HG02678 (cell line): ENCODE measurements at regions not wholly inside any gene's neighbourhood (a gene's known extent, or its start where the extent isn't known, plus 50 kb on each side); places are given as distances from the start of the nearest gene placed in this dataset.
"Not testable (repeated sequence)": the region's sequence is repeated elsewhere in the genome, so short reads cannot be mapped to it uniquely, and the experiment has no call there.

Experiments used
- ATAC-seq: cut with Tn5 transposase; IDR thresholded peaks from one replicate; pipeline ENCODE4 v1.9.1; 2021; ENCODE audit warnings: mild to moderate bottlenecking, moderate library complexity; ENCODE audit not compliant: unreplicated experiment

DNA sequence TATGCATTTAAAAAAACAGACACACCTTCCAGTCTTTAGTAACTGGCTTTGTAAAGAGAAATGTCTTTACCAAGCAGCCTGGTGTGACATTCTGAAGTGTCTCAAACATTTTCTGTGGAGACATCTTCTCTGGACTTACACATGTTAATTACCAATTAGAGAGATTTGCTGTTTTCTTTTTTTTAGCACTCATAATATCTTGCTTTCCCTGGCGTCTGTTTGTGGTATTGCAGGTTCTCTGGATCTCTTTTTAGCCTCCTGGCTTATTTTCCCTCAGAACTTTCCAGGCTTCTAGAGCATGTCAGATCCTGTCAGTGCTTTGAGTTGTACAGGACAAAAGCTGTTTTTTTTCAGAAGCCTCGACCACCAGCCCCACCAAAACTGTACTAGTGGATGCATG is 92.5 kb downstream of the MSX2 start:
- no peak for ATAC-seq

DNA sequence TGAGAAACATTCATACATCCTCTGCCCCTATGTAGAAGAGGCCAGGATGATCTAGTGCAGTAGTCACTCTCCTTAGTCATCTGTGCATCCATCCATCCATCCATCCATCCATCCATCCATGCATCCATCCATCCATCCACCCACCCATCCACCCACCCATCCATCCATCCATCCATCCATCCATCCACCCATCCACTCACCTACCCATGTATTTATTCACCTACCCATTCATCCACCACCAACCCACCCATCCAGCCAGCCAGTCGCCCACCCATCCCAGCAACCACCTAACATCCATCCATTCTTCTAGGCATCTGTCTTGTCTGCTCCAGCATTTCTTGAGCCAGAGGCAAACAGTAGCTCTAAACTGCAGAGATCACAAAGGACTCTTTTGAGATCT is 87.1 kb downstream of the MSX2 start:
- ATAC-seq: no peak

- ATAC-seq: no peak
These were observed 86.4 kb downstream of the MSX2 start for GRCh38 chr5:174810796-174811195.

DNA sequence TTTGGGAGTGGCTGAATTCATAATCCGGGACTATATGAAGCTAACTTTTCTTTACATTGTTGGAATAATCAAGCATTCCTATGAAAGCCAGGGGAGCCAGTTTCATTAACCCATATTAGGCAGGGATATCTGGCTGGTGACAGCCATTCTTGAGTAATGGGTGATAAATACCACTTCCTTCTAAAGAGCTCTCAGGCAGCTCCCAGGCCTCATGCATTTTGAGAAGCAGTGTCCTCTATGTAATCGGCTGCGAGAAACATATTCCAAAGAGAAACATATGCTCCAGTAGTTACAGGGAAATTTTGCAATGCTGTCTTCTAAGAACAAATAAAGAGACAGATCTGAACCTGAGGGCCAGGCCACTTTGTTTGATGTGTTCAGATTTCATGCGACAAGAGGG is 83.1 kb downstream of the MSX2 start:
- no peak for ATAC-seq

DNA sequence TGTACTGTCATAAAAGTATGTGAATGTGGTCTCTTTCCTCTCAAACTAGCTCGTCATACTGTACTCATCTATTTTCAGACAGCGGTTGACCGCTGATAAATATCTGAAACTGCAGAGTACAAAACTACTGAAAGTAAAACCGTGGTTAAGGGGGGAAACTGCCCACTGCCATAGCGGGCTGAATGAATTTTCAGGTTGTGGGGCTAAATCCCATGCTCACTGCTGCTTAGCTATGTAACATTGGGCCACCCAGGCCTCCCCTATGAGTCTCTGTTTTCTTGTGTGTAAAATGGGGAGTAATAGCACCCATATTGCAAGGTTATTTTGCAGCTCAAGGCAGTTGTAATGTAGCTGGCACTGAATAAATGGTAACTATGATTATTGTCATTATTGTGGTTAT is 82.3 kb downstream of the MSX2 start:
- no peak for ATAC-seq

DNA sequence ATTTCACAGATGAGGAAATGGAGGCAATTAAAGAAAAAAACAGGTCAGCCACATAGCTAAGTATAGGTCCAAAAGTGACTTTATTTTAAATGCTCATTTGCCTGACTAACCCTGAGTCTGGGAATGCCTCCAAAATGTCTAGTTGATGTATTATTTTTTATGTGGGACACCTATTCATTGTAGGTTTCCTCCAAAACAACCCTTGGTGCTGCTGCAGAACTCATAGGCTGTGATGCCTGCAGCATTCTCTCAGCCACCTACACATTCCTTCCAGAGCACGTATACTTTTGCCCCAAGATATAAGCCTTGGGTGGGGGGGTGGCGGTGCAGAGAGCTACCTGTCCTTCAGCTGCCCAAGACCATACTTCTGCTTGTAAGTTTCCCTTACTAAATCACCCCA is 77.4 kb downstream of the MSX2 start:
- no peak for ATAC-seq

DNA sequence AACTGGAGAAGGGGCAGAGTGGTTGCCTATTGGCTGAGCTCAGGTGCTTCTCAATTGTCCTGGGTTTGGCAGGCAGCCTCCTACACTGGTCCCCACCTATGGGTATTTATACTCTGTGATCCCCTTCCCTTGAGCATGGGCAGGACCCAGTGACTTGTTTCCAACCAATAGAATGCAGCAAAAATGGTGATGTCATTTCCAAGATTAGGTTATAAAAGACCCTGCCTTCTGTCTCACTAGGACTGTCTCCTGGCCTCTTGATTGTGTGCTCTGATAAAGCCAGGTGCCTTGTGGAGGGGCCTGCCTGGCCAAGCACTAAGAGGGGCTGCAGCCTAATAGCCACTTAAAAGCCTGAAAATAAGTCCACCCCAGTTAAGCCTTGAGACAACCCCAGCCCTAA is 76.1 kb downstream of the MSX2 start:
- ATAC-seq: no peak

DNA sequence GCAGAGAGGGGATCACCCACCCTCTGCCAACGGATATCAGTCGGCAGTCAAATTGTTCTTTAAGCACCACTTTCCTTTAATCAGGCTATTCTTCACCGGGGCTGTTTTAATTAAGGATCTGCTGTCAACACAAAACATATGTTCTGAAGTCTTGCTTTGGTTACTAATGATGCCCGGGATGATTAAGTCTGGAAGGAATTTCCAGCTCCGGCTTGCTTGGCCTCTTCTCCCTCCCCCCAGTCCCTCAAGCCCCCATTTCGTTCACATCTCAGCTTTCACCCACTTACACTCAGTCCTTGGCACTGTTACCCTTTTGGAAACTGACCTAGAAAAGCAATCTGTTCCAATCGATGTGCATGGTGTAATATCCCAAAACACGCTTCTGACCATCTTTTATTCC is 74.7 kb downstream of the MSX2 start:
- no peak for ATAC-seq

DNA sequence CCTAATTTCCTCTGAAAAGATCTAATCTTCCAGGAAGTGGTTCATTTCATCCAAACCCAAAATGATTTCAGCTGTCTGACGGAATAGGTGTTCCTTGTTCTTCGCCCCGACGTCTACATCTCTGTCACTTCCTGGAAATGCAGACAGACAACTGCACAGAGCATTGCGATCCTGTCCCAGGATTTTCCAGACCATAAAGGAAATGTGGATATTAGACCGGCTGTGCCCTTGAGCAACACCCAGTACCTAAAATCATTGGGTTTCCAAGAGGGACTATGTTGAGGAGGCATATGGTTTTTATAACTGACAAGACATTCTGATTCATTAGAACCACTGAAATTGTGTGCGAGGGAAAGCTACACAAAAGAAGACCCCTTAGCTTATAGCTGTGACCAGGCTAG is 74.2 kb downstream of the MSX2 start:
- ATAC-seq: no peak

- ATAC-seq: no peak
These were observed 72.4 kb downstream of the MSX2 start for GRCh38 chr5:174796711-174797192.

- no peak for ATAC-seq
These were observed 70.7 kb downstream of the MSX2 start for GRCh38 chr5:174794931-174795672.

DNA sequence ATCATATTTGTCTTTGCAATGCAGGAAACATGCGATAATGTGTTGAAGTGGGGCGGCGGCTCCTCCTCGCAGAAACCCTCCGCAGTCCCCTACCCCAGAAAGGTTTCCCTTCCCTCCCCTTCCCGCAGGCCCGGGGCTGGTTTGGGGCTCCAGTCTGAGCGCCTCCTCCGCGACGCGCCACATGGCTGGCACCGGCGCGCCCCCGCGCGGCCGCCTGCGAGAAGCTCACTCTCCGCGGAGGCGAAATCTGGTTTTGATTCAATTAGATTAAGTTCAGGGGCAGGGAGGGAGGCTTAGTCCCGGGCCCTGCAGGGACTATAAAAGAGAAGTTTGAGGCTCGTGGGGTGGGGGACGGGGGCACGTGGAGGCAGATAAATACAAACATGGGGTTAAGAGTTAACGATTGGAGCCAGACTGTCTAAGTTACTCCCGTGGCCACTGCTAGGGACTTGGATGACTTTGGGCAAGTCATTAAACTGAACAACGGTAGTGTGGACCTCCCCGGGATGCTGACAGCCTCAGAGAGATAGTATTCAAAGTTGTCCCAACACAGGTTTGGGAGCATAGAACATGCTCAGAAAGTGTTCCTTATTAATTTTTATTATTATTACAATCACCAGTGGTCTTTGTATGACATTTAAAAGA is 69.4 kb downstream of the MSX2 start:
- ATAC-seq: peak; percentile 62

- ATAC-seq: no peak
These were observed 68.7 kb downstream of the MSX2 start for GRCh38 chr5:174793076-174793475.

DNA sequence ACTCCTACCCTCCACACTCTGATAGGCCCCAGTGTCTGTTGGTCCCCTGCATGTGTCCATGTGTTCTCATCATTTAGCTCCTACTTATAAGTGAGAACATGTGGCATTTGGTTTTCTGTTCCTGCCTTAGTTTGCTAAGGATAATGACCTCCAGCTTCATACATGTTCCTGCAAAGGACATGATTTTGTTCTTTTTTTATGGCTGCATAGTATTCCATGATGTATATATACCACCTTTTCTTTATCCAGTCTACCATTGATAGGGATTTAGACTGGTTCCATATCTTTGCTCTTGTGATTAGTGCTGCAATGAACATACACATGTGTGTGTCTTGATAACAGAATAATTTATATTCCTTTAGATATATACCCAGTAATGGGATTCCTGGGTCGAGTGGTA is 67.9 kb downstream of the MSX2 start:
- ATAC-seq: not testable (repeated sequence)

DNA sequence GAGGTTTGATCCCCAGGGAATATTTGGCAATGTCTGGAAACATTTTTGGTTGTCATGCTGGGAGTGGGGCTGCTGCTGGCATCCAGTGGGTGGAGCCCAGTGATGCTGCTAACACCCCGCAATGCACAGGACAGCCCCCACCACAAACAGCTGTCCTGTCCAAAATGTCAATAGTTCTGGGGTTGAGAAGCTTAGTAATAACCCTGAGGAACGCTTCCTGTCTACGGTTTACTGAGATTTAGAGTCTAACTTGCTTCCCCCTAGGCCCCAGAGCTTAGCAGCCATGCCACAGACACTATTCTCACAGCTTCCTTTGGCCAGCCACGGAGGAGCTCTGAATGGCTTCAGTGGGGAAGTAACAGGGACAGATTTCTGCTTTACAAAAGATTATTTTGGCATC is 66.5 kb downstream of the MSX2 start:
- ATAC-seq: no peak

DNA sequence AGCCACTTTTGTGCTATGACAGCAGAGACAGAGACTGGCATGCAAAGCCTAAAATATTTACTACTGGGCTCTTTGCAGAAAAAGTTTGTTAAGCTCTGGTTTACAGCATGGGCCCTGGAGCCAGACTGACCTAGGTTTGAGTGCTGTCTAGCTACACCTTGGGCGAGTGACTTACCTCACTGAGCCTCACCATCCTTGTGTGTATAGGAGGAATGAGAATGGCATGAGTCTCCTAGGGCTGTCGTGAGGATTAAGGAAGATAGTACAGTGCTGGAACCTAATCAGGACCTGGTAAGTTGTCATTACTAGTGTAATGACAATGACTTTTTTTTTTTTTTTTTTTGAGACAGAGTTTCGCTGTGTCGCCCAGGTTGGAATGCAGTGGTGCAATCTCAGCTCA is 65.2 kb downstream of the MSX2 start:
- no peak for ATAC-seq

DNA sequence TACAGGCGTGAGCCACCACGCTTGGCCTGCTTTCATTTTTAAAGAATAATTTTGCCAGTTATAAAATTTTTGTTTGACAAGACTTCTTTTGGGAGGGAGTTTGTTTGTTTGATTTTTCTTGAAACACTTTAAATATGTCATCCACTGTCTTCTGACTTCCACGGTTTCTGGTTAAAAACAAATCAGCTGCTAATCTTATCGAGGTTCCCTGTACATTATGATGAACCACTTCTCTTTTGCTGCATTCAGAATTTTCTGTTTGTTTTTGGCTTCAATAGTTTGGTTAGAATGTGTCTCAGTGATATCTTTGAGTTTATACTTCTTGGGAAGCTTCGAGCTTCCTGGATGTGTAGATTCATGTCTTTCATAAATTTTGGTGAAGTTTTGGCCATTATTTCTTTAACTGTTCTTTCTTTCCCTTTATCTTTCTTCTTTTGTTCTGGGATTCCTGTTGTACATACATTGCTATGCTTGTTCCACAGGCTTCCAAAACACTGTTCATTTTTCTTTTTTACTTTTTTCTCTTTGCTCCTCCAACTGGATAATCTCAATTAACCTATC is 60.8 kb downstream of the MSX2 start:
- ATAC-seq: no peak
